HepG2 (cell line): ENCODE measurements at regions not wholly inside any gene's neighbourhood (a gene's known extent, or its start where the extent isn't known, plus 50 kb on each side); places are given as distances from the start of the nearest gene placed in this dataset.

Experiments
- ATAC-seq: fragments of 200-7000 bp; cut with Tn5 transposase; 3 replicates; pipeline ENCODE4 v1.9.1; 2020; ENCODE audit warnings: mild to moderate bottlenecking, moderate library complexity
- BruUV-seq: library from RNA; stranded (reverse); fragments of 400-500 nt; replicated peaks from 2 replicates; lab custom pipeline; 2021; lab: Mats Ljungman, UMichigan
- CTCF ChIA-PET: fragments of 300-600 bp; formaldehyde crosslinking; extraction: SDS; loops from one replicate; lab custom pipeline; 2021; ENCODE audit warnings: low total read pairs, inconsistent platforms, low intra/inter-chr PET ratio; lab: Yijun Ruan, JAX
- POLR2A ChIA-PET: fragments of 350-600 bp; sonication (Branson Sonifier 250); formaldehyde crosslinking; loops from one replicate; lab custom pipeline; 2020; ENCODE audit warnings: antibody characterized with exemption, inconsistent platforms; lab: Yijun Ruan, JAX
- DNase-seq: peaks from one replicate; pipeline ENCODE4 v3.0.0-alpha.2; 2015; ENCODE audit warnings: low spot score
- FAIRE-seq: peaks from 3 replicates; lab custom pipeline; 2011; peaks lifted over from hg19 to GRCh38; lab: Jason Lieb, UNC
- H2AFZ ChIP-seq: one replicate; pipeline ENCODE4 v1.6.1; 2011; ENCODE audit warnings: low read length, inconsistent platforms
- H3K27ac ChIP-seq: fragments of 300-600 bp; 3 replicates; pipeline ENCODE4 v1.8.0; 2011; ENCODE audit warnings: mixed run types, mild to moderate bottlenecking, mixed read lengths, low read length, inconsistent platforms; ENCODE audit not compliant: insufficient read depth; ENCODE audit errors: extremely low read length
- H3K27me3 ChIP-seq, 2 experiments: fragments of 200-600 bp in 1 of 2; 2 replicates in 1 of 2; 3 replicates in 1 of 2; pipeline versions ENCODE4 v1.6.0 to v1.8.0; 2011; ENCODE audit warnings: low read length in 2 of 2, mild to moderate bottlenecking in 2 of 2, moderate library complexity in 2 of 2, inconsistent platforms in 1 of 2; ENCODE audit not compliant: insufficient read depth in 2 of 2, control insufficient read depth in 1 of 2
- H3K36me3 ChIP-seq, 2 experiments: fragments of 200-600 bp in 1 of 2; replicated peaks in 1 of 2; 2 replicates in 1 of 2; 3 replicates in 1 of 2; pipeline versions ENCODE4 v1.5.1 to v1.8.0; 2011; ENCODE audit warnings: low read length in 2 of 2, inconsistent platforms in 1 of 2; ENCODE audit not compliant: insufficient read depth in 2 of 2, control insufficient read depth in 1 of 2
- H3K4me1 ChIP-seq: 2 replicates; pipeline ENCODE4 v1.5.1; 2012; ENCODE audit warnings: low read length, inconsistent platforms; ENCODE audit not compliant: insufficient read depth
- H3K4me2 ChIP-seq: 2 replicates; pipeline ENCODE4 v1.6.0; 2011; ENCODE audit warnings: low read depth, low read length, inconsistent platforms
- H3K4me3 ChIP-seq, 3 experiments: fragments of 200-600 bp in 1 of 3; sonication (generic), shearing (Covaris generic) in 1 of 3; replicated peaks in 1 of 3; 2 replicates each; pipeline ENCODE4 v1.5.1; 2011 to 2016; ENCODE audit warnings: low read length in 3 of 3, inconsistent platforms in 2 of 3, low read depth in 2 of 3, mild to moderate bottlenecking in 2 of 3, control low read depth in 1 of 3, mixed read lengths in 1 of 3; ENCODE audit not compliant: insufficient read depth in 1 of 3
- H3K79me2 ChIP-seq: one replicate; pipeline ENCODE4 v1.6.1; 2011; ENCODE audit warnings: low read length, inconsistent platforms; ENCODE audit not compliant: insufficient read depth
- H3K9ac ChIP-seq: 2 replicates; pipeline ENCODE4 v1.6.0; 2011; ENCODE audit warnings: mild to moderate bottlenecking, low read depth, low read length, inconsistent platforms; ENCODE audit not compliant: insufficient read depth
- H3K9me3 ChIP-seq: 2 replicates; pipeline ENCODE4 v1.5.1; 2012; ENCODE audit warnings: mild to moderate bottlenecking, low read length
- H4K20me1 ChIP-seq: 2 replicates; pipeline ENCODE4 v1.6.0; 2011; ENCODE audit warnings: inconsistent platforms, mild to moderate bottlenecking, low read length, moderate library complexity; ENCODE audit not compliant: insufficient read depth
- CCAR2 ChIP-seq: fragments of 200-400 bp; formaldehyde crosslinking; optimal IDR thresholded peaks from 2 replicates; pipeline ENCODE3; 2018; ENCODE audit warnings: low read depth, mild to moderate bottlenecking, low read length, moderate library complexity
- KDM5B ChIP-seq: sonication (generic); formaldehyde crosslinking; IDR thresholded peaks from 2 replicates; pipeline ENCODE4 v1.4.0; 2020; ENCODE audit warnings: missing genetic modification reagents, mild to moderate bottlenecking, borderline replicate concordance
- MAX ChIP-seq: IDR thresholded peaks from 2 replicates; pipeline ENCODE4 v1.6.1; 2012; ENCODE audit warnings: inconsistent platforms
- NFIB ChIP-seq: sonication (generic); formaldehyde crosslinking; IDR thresholded peaks from 2 replicates; pipeline ENCODE4 v1.9.0; 2021; ENCODE audit warnings: missing genetic modification reagents, mild to moderate bottlenecking, borderline replicate concordance
- NR2F1 ChIP-seq, 2 experiments: fragments of 450-650 bp in 1 of 2; formaldehyde crosslinking in 1 of 2; IDR thresholded peaks; 2 replicates each; pipeline versions ENCODE4 v1.5.0 to v1.6.1; 2016 to 2020; ENCODE audit warnings: mild to moderate bottlenecking in 1 of 2, missing compliant biosample characterization in 1 of 2, missing genetic modification reagents in 1 of 2, moderate library complexity in 1 of 2
- RFX1 ChIP-seq: fragments of 450-650 bp; IDR thresholded peaks from 2 replicates; pipeline ENCODE4 v1.6.1; 2017
- SNAPC2 ChIP-seq: sonication (generic); formaldehyde crosslinking; IDR thresholded peaks from 2 replicates; pipeline ENCODE4 v1.8.1; 2022; ENCODE audit warnings: mild to moderate bottlenecking, missing genetic modification reagents
- SOX5 ChIP-seq: IDR thresholded peaks from 2 replicates; pipeline ENCODE4 v1.6.1; 2016; ENCODE audit warnings: borderline replicate concordance
- THAP9 ChIP-seq: sonication (generic); formaldehyde crosslinking; IDR thresholded peaks from 2 replicates; pipeline ENCODE4; 2020; ENCODE audit warnings: missing genetic modification reagents, mild to moderate bottlenecking, borderline replicate concordance
- TRAFD1 ChIP-seq: sonication (generic); formaldehyde crosslinking; IDR thresholded peaks from 2 replicates; pipeline ENCODE4 v1.5.1; 2020; ENCODE audit warnings: missing genetic modification reagents, mild to moderate bottlenecking, borderline replicate concordance
- ZNF232 ChIP-seq: sonication (generic); formaldehyde crosslinking; IDR thresholded peaks from 2 replicates; pipeline ENCODE4 v1.4.0; 2020; ENCODE audit warnings: missing genetic modification reagents, borderline replicate concordance
- ZNF430 ChIP-seq: sonication (generic); formaldehyde crosslinking; IDR thresholded peaks from 2 replicates; pipeline ENCODE4 v1.9.0; 2021; ENCODE audit warnings: mild to moderate bottlenecking, missing genetic modification reagents
- ZNF776 ChIP-seq: sonication (generic); formaldehyde crosslinking; IDR thresholded peaks from 2 replicates; pipeline ENCODE4 v1.4.0; 2020; ENCODE audit warnings: mild to moderate bottlenecking, missing genetic modification reagents
- ZNF841 ChIP-seq: sonication (generic); formaldehyde crosslinking; IDR thresholded peaks from 2 replicates; pipeline ENCODE4 v1.8.1; 2023; ENCODE audit warnings: missing genetic modification reagents, borderline replicate concordance
- WGBS: methylation state at CpG from one replicate; pipeline ENCODE4 v1.1.6; 2017; ENCODE audit warnings: low lambda C conversion rate; 5-methylcytosine and 5-hydroxymethylcytosine counted together
- in situ Hi-C: cut with HindIII; loops from 2 replicates; pipeline ENCODE4 v1.10.0; 2017; ENCODE audit warnings: low pct_unique_long_range_greater_than_20kb; ENCODE audit not compliant: extremely low pct_ligation_motif_present
- intact Hi-C: fragments of 100-400 bp; cut with micrococcal nuclease; formaldehyde crosslinking; loops from one replicate; pipeline ENCODE4 v1.10.0; 2022; ENCODE audit not compliant: unreplicated experiment

- TF ChIP-seq TRAFD1 (CRISPR knock-in tag) (no peak), NR2F1 (CRISPR knock-in tag; IDR thresholded peaks at IDR 0.05) (no peak), CCAR2 (no peak)
These were observed 550.1 kb downstream of the LRRC70 start (continued) for GRCh38 chr5:63128761-63129160.

- Histone ChIP-seq H3K4me1 (no peaks in the 10 kb centered on the region), H3K79me2 (no peaks in the 10 kb centered on the region), H3K9me3 (no peaks in the 10 kb centered on the region), H3K4me3 (no peak overlapping the region), H3K27me3 (no peaks in the 10 kb centered on the region), H3K27ac (no peak overlapping the region), H3K4me2 (no peak overlapping the region), H3K9ac (no peak overlapping the region), H2AFZ (no peak overlapping the region), H3K36me3 (no peaks in the 10 kb centered on the region), H4K20me1 (no peaks in the 10 kb centered on the region)
- 3% methylated on average over 2 of the region's 2 CpGs for WGBS
- no peak for ATAC-seq
- POLR2A ChIA-PET = no interaction called here
- intact Hi-C loops (no loop called here), in situ Hi-C loops (no loop called here)
- no peak for TF ChIP-seq ZNF430 (CRISPR knock-in tag)
- no peak for TF ChIP-seq SOX5 (CRISPR knock-in tag)
- no TSS peak for BruUV-seq
- CTCF ChIA-PET = no interaction called here
- no peak for DNase-seq
- no peak for FAIRE-seq
These were observed 549.4 kb downstream of the LRRC70 start for GRCh38 chr5:63128018-63128417.

GRCh38 chr5:63127054-63127453, 548.4 kb downstream of the LRRC70 start:
- no peak for FAIRE-seq
- H3K9ac ChIP-seq = no peak overlapping the region
- no peak overlapping the region for H3K4me3 ChIP-seq
- CTCF ChIA-PET = no interaction called here
- no peaks in the 10 kb centered on the region for H3K27me3 ChIP-seq
- BruUV-seq = no TSS peak
- H3K36me3 ChIP-seq = no peaks in the 10 kb centered on the region
- ATAC-seq = no peak
- H3K4me1 ChIP-seq = no peaks in the 10 kb centered on the region
- WGBS = 11% methylated on average over 2 of the region's 2 CpGs
- POLR2A ChIA-PET = no interaction called here
- no peak overlapping the region for H2AFZ ChIP-seq
- no peaks in the 10 kb centered on the region for H3K79me2 ChIP-seq
- no peak overlapping the region for H3K27ac ChIP-seq
- intact Hi-C loops (no loop called here), in situ Hi-C loops (no loop called here)
- no peak overlapping the region for H3K4me2 ChIP-seq
- no peaks in the 10 kb centered on the region for H3K9me3 ChIP-seq
- H4K20me1 ChIP-seq = no peaks in the 10 kb centered on the region
- DNase-seq = no peak
- no peak for TF ChIP-seq KDM5B (CRISPR knock-in tag)
- no peak for TF ChIP-seq ZNF232
- no peak for TF ChIP-seq RFX1
- no peak for TF ChIP-seq ZNF776 (CRISPR knock-in tag)
- no peak for TF ChIP-seq NFIB (CRISPR knock-in tag)
- no peak for TF ChIP-seq MAX
- no peak for TF ChIP-seq ZNF841 (CRISPR knock-in tag)
- no peak for TF ChIP-seq THAP9 (CRISPR knock-in tag)
- TF ChIP-seq SNAPC2 = no peak
